SK-N-DZ (cell line): ENCODE measurements at regions not wholly inside any gene's neighbourhood (a gene's known extent, or its start where the extent isn't known, plus 50 kb on each side); places are given as distances from the start of the nearest gene placed in this dataset.
"Not testable (repeated sequence)": the region's sequence is repeated elsewhere in the genome, so short reads cannot be mapped to it uniquely, and the experiment has no call there.

ENCODE experiments used
- DNase-seq: peaks from one replicate; pipeline ENCODE4 v3.0.0-alpha.2; 2015; ENCODE audit warnings: low spot score

DNA sequence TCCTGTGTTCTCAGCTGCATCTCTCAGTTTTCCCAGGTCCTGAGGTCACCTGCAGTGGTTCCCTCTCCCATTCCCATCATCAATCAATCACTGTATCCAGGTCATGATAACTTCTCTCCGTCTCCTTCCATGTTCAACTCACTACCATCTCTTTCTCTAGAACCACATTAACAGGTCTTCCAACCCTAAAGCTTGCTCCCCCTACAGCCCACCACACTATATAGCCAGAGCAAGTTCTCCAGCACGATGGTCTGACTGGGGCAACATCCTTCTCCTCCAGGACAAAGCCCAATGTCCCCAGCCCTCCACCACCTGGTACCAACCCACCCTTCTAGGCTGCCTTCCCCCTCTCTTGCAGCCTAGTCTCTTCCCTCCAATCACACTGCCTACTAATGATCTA lies 241.6 kb downstream of the CDK5RAP2 start:
- no peak for DNase-seq

DNA sequence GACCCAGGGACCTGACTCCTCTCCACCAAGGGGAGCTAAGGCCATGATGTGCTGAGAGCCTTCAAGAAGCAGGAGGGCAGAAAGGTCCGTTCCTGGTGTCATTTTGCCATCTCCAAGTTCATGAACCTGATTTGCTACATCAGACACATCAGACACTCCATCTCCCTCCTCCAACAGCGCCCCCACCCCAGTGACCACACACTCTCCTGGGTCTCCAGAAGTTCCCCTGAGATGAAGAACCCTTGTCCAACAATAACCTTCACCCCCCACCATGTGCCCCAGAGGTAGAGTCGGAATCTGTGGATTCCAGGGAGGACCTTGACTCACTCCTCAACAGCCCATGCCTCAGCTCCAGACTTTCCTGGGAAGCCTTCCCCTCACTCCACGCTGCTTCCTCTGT lies 242.8 kb downstream of the CDK5RAP2 start:
- DNase-seq: no peak

DNA sequence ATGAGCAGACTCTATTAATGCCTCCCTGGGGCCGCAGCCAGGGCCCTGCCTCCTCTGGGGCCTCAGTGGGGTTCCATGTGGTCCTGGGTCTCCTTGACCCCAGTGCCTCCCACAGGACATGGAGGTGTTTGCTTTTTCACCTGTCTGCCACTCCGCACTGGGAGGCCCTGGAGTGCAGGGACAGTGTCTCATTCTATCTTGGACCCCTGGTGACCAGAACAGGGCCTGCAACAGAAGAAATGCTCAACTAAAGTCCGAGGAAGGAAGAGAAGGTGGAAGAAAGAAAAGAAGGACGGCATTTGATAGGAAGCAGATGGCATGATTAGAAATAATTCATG lies 243.2 kb downstream of the CDK5RAP2 start:
- no peak for DNase-seq

DNA sequence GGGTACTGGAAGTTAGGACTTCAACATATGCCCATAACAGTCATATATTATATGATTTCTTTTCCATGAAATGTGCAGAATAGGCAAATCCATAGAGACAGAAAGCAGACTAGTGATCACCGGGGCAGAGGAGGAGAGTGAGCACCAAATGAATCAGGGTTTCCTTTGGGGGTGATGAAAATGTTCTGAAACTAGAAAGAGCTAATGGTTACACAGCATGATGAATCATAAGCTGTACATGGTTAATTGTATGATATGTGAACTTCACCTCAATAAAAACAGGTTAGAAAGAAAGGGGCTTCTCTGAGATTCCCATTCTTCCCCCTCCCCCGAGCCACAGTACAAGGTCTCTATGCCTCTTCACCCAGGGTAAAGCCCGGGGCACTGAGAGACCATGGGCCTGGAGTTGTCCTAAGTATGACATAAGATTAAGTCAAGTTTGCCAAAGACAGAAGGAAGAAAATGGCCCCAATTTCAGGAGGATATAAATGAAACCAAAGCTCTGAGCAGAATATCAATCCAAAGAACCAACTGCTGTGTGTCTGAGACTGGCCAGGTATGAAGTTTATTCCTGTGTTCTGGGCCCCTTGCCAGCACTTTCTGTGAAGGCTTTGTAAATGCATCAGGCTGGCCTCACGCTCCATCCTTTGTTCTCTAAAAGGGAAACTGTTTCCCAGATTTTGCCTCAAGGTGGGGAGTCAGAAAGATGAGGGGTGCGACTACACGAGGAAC lies 243.8 kb downstream of the CDK5RAP2 start:
- no peak for DNase-seq

DNA sequence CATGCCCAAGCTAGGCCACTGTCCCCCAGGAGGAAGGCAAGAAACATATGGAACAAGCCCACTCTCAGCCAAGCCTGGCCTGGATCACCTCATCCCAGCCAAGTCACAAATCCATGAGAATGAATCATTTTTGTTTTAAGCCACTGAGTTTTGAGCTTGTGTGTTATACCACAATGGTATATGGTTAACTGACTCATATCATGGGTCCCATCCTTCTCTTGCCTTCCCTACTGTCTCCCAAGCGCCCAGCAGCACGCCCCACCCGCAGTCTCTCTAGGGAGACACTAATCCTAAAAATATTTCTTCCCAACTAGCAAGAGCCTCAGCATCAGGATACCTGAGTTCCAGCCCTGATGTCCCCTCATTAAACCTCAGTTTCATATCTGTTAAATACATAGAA lies 248.1 kb downstream of the CDK5RAP2 start:
- no peak for DNase-seq

DNA sequence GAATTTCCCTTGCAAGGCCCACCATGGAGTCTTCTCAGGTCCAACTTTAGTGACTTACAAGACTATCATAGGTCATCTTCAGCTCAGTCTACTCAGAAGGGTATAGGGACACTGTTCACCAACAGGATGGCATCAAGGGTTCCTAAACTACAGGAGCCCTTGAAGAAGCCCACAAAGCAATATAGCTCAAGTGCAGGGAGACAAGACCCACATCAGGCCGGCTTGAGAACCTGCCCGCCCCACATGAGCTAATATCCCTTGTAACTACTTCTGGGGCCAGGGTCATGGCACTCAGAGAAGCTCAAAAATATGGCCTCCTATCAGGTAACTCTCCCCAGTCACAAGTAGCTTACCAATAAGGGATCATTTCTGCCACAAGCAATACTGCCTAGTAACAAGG lies 249.9 kb downstream of the CDK5RAP2 start:
- DNase-seq: no peak

DNA sequence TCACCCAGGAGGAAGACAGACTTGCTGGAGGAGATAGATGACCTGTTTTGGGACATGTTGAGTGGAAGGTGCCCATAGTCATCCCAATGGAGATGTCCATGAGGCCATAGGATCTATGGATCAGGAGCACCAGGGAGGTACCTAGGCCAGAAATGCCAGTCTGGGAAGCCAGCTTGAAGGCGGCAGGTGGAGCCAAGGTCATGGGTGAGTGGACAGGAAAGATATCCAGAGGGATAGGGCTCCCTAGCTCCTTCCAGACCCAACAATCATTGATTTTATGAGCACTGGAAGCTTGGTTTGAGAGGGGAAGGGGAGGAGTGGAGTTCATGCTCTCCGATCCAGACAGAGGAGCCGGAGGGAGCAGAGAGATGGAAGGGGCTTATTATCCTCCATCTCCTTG lies 252.6 kb downstream of the CDK5RAP2 start:
- no peak for DNase-seq

DNA sequence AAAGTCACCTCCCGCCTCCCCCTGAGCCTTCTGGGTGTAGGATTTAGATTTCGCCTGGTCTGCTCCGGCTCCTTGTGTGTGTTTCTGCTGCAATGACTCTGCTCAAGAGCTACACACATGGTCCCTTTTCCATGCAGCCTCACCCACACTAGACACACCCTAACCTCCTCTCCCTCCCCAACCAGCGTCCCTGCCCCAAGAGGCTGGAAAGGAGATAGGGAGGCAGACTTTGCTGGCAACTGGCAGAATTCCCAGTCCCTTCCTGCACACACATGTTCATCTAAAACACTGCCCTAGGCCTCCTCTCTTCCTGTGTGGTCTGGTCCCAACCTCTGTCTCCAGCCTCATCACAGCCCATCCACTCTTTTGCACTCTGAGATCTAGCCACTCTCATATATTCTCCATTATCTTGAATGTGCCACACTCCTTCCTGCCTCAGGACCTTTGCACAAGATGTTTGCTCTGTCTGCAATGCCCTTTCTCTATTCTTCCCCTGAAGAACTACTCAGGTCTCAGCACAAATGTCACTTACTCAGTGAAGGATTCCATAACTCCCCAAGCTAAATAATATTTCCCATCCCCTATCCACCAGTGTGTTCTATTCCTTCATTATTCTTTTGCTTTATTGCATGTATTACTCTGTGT lies 253.8 kb downstream of the CDK5RAP2 start:
- DNase-seq: no peak

DNA sequence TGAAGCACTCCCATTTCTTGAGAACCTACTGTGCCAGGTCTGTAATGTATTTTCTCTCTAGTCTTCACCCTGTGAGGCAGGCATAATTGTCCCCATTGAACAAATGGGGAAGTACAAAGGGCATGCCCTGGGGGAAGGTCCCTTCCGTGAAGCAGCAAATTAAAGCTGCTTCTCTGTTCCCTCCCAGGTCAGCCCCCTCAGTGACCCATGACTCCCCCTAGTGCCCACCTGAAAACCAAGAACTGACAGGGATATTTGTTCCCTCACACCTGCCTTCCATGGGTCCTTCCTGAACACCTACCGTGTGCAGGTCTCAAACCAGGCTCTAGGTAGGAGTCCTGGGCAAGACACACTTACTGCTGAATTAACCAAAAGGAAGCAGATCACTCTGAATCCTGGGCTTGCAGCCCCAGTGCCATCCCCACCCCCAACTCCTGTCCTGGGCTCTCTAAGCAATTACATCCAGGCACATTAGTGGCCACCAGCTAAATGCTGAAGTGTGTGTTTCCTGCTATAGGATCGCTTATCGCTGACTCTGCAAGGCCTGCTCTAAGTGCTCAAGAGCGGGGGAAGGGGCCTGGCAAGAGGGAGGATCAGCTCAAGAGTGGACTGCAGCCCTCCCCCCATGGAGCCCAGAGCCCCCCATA lies 254.8 kb downstream of the CDK5RAP2 start:
- no peak for DNase-seq

DNA sequence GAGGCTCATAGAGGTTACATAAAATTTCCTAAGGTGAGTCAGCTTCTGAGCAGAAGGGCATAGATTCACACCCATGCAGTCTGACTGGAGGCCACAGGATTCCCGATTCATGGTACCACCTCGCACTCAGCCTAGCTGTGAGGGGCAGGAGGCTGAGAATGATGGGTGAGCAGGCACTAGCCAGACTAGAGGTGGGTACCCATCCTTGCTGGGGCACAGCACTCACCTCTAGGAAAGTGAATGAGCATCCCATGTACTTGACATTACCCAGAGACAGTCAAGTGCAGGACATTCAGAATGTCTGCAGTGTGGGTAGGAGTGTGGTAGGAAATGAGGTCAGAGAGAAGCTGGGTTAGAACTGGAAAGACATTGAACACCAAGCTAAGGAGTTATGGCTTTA lies 255.5 kb downstream of the CDK5RAP2 start:
- DNase-seq: no peak

DNA sequence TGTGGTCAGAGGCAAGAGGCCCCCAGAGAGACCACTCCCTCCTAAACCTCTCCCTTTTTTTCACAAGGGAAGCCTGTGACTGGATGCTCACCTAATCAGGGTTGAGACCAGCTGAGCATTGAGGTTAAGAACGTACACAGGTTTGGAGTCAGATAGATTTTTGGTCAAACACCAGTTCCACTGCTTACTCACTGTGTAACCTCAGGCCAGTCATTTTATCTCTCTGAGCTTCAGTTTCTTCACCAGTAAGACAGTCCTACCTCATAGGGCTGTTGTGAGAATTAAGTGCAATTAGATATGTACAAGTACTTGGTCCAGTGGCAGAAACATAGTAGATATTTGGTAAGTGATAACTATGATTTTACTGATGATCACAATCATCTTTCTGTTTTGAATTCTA lies 256.8 kb downstream of the CDK5RAP2 start:
- DNase-seq: no peak

DNA sequence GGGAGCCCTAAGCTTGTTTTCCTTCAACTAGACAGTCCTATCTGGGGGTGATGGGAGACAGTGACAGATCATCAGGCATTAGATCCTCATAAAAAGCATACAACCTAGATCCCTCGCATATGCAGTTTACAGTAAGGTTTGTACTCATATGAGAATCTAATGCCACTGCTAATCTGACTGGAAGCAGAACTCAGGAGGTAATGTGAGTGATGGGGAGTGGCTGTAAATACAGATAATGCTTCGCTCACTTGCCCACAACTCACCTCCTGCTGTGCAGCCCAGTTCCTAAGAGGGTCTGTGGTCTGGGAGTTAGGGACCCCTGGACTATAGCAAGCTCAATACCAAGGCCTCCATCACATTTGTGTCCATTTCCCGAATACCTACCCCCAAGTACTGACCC lies 260.5 kb downstream of the CDK5RAP2 start:
- DNase-seq: no peak

DNA sequence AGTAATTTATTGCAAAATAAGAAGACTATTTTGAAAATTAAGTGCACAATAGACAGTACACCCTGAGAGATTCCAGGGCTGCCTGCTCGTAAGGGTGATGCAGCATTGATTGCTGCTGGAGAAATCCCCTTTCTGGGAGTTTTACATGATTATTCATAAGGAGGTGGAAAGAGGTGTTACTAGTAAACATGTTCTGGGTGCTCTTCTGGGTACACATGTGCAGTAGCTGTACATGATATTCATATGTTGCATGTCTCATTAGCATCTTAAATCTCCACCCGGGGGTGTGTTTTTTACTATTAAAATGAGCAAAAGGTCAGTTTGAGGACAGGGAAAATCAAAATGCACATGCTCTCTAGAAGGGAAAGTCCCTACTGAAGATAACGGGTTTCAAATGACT lies 264.8 kb downstream of the CDK5RAP2 start:
- DNase-seq: no peak

DNA sequence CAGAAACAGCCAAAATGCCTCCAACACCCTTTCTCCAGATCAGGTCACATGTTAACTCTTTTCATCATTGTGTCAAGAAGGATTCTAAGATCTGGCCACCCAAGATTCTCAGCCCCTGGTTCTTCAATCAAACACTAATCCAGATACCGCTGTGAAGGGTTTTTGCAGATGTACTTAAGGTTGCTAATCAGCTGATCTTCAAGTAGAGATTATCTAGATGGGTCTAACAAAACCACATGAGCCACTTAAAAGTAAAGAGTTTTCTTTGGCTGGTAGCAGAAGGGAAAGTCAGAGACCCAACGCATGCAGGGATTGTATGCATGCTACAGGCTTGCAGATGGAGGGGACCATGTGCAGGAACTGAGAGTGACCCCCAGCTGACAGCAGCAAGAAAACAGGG lies 267.9 kb downstream of the CDK5RAP2 start:
- no peak for DNase-seq

DNA sequence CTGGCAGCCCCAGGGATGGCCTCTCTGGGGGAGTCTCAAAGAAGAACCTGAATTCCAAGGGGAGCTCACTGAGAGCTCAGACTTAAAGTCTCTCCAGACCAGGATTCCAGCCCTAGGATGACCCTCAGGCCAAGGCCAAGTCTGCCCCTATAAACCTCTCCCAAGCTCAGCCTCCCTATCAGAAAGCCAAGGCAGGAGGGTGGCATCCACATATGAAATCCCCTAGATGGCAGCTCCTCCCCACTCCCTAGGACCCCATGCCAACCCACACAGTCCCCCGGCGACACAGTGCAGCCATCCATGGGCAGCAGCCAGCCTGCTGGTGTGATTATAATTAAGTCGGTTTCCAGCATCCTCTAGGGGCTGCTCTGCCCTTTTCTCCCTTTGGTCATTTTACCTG lies 269.9 kb downstream of the CDK5RAP2 start:
- DNase-seq: no peak

DNA sequence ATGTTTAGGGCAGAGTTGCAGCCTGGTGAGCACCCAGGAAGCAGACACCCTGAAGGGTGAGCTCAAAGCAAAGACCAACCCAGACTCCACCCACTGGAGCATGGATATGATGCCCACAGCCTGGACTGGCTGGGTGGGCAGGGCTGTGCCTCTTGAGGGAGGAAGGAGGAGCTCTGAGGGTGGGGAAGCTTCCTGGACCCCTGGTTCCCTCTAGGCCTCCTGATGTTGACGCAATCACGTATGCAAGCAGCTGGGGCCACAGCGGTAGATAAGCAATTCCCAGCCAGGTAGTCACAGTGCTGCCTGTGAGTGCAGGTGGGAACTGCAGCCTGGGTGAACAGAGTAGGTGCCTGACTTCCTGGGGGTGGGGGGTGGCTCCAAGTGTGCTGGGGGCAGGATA lies 271.5 kb downstream of the CDK5RAP2 start:
- no peak for DNase-seq

DNA sequence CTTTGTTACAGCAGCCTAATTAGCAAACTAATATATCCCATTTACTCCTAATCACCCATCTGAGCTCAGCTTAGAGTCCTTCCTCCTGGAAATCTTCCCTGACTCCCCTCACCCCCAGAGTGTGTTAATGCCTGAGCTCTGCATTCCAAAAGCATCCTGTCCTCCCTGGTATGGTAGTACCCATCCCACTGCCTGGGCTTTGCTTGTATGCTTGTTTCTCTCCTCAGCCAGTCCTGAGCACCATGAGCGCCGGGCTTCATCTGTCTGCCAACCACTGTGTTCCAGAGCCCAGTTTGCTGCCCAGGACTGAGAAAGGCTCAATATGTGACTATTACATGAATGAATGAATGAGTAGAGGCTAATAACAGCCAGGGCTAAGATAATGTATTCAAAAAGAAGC lies 272.4 kb downstream of the CDK5RAP2 start:
- DNase-seq: no peak

DNA sequence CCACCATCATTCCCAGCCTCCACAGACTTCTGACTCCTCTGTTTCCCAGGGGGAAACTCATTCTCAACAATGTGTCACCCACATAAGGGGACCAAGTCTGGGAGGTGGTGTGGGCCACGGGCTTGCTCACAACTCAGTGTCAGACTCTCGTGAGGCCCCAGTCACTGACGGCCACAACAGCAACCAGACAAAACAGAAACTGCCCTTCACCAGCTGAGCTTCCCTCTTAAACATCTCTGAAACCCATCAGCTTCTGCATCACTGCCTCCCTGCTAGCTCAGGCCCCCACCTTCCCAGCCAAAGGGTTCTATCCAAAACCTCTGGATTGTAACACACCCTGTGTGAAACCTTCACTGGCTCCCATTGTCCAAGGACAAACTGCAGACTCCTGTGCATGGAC lies 273.4 kb downstream of the CDK5RAP2 start:
- no peak for DNase-seq

DNA sequence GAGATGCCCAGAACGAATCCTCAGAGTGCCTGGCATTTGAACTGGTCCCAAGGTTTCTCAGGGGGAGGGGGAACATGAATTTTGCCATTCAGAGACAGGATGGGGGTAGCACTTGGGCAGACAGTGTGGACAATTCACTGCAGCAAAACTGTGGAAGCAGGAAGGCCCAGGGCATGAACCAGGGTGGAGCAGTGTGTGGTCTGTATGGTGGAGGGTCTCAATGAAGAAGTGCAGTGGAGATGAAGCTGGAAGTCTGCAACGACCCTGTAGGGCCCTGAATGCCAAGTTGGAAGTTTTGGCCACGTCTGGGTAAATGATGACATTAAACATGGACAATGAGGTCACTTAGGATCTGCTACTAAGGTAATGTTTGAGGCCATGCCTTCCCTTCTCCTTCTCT lies 273.9 kb downstream of the CDK5RAP2 start:
- DNase-seq: no peak

DNA sequence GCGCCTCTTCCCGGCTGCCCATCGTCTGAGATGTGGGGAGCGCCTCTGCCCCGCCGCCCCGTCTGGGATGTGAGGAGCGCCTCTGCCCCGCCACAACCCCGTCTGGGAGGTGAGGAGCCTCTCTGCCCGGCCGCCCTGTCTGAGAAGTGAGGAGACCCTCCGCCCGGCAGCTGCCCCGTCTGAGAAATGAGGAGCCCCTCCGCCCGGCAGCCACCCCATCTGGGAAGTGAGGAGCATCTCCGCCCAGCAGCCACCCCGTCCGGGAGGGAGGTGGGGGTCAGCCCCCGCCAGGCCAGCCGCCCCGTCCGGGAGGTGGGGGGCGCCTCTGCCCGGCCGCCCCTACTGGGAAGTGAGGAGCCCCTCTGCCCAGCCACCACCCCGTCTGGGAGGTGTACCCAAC lies 275.1 kb downstream of the CDK5RAP2 start:
- DNase-seq: not testable (repeated sequence)

DNA sequence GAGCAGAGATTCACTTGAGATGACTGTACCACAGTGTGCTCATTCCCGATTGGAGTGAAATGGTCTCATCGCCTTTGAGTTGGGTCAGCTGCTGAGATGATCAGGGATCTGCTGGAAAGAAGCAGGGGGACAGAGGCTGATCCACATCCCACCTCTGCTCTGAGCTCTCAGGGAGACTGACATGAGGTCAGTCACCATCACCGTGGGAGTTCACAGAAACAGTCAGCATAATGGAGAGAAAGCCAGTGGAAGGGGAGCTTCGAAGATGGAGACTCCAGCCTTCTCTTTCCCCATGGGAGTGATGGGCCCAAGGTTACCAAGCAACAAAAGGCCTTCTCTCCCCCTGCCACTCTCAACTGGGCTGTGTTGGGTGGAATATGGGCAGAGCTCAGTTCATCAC lies 276.4 kb downstream of the CDK5RAP2 start:
- no peak for DNase-seq

DNA sequence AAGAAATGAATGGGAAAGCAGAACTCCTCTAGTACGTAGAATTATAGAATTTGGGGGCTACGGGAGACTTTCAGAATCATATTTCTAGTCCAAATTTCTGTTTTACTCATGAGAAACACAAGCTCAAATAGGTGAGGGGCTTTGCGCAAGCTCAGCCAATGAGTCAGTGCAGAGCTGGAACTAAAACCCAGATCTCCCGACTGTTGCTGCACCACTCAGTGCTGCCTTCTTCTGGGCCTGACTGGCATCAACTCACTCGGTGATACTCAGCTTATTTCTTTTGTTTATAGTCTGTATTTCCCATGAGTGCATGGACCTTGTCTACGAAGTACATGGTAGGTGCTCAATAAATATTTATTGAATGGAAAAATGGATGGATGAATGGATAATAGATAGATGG lies 280.2 kb downstream of the CDK5RAP2 start:
- DNase-seq: no peak

DNA sequence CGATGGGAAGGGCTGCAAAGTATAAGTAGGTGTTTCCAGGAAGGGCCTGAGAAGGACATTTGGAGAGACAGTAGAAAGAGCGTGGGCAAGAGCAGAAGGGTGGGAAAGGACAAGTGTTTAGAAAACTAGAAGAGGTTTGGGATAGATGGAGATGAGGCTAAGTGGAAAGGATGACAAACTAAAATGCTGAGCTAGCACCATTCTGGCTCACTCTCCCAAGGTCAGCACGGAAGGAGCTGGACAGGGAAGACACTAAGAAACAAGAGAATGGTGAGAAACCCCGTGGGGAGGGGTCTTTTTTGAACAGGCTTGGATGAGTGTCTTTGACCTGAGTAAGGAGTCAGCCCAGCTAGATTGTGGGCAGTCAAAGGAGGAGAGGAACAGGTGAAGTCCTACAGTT lies 286.0 kb downstream of the CDK5RAP2 start:
- no peak for DNase-seq
